Spleen (tissue), 7 donors: ENCODE measurements at regions not wholly inside any gene's neighbourhood (a gene's known extent, or its start where the extent isn't known, plus 50 kb on each side); places are given as distances from the start of the nearest gene placed in this dataset.

Experiments used
- CTCF ChIP-seq, 11 experiments: fragments of 200-600 bp in 7 of 11; fragments of 450-650 bp in 4 of 11; sonication (generic) in 4 of 11; IDR thresholded peaks in 8 of 11; conservative IDR thresholded peaks in 3 of 11; 1 replicate in 7 of 11; 2 replicates in 4 of 11; pipeline versions ENCODE4 v1.4.0 to v1.8.0; 2016 to 2021; ENCODE audit warnings: antibody characterized with exemption in 11 of 11, inconsistent platforms in 4 of 11, mild to moderate bottlenecking in 1 of 11
- POLR2A ChIP-seq, 3 donors: fragments of 450-650 bp; IDR thresholded peaks; one replicate each; pipeline ENCODE4 v1.5.1; 2017; ENCODE audit warnings: antibody characterized with exemption in 3 of 3, mild to moderate bottlenecking in 1 of 3
- POLR2AphosphoS5 ChIP-seq, 3 donors: sonication (generic); formaldehyde crosslinking; IDR thresholded peaks; one replicate each; pipeline ENCODE4 v1.5.1; 2017; ENCODE audit warnings: antibody characterized with exemption in 3 of 3
- donor health status: DM: no; HTN: no; CAD: no; lungs with moderate emphysema.
- donor health status: DM: no; HTN: no; CAD: no.
- donor health status: DM: no; HTN: no; CAD: no.

GRCh38 chr13:58134525-58134924, 503.0 kb downstream of the PCDH17 start:
- TF ChIP-seq CTCF (IDR thresholded peaks at IDR 0.05 in 8 of 11, conservative IDR thresholded peaks at IDR 0.05 in 3 of 11) (no peak), POLR2A (IDR thresholded peaks at IDR 0.05) (no peak), POLR2AphosphoS5 (IDR thresholded peaks at IDR 0.05) (no peak)
